T47D (cell line): ENCODE measurements at regions not wholly inside any gene's neighbourhood (a gene's known extent, or its start where the extent isn't known, plus 50 kb on each side); places are given as distances from the start of the nearest gene placed in this dataset.
"Not testable (repeated sequence)": the region's sequence is repeated elsewhere in the genome, so short reads cannot be mapped to it uniquely, and the experiment has no call there.

ENCODE experiments used
- DNase-seq, 2 experiments: peaks; one replicate each; pipeline versions ENCODE4 v3.0.0 to v3.0.0-alpha.2; 2011 to 2012; ENCODE audit warnings: low read depth in 1 of 2, low spot score in 1 of 2
- JUND ChIP-seq: IDR thresholded peaks from 2 replicates; pipeline ENCODE4 v1.6.1; 2012; ENCODE audit warnings: low read depth
- in situ Hi-C: cut with HindIII; loops from 2 replicates; pipeline ENCODE4 v1.10.0; 2016; ENCODE audit warnings: low sequenced_read_pairs, low pct_unique_long_range_greater_than_20kb

GRCh38 chr20:43358811-43359210, 98.9 kb upstream of the SRSF6 start:
- in situ Hi-C loops = no loop called here
- TF ChIP-seq JUND = no peak
- DNase-seq = no peak

DNA sequence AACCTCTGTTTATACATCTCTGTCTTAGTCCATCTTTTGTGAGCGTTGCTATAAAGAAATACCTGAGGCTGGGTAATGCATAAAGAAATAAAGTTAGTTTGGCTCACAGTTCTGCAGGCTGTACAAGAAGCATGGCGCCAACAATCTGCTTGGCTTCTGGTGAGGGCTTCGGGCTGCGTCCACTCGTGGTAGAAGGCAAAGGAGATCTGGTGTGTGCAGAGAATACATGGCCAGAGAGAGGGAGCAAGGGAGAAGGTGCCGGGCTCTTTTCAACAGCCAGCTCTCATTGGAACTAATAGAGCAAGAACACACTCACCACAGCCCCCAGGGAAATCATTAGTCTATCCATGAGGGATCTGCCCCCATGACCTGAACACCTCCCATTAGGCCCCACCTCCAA, 100.3 kb upstream of the SRSF6 start:
- in situ Hi-C loops = no loop called here
- no peak for DNase-seq
- TF ChIP-seq JUND = no peak

DNA sequence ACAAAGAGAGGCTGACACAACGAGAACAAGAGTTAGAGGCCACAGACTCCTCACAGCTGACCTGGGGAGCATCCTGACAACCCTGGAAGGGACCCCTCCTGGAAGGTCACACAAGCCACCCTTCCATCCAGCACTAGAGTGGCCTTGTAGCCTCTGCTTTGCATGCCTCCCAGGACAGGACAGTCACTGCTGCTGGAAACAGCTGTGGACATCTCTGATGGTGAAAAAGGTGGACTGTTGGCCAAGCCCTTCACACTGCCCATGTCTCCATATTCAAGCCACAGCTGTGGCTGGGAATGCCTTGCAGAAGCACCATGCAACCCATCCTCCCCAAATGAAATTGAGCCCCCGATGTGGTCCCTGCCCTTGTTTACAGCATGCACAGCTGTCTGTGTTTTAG, 102.1 kb upstream of the SRSF6 start:
- TF ChIP-seq JUND = no peak
- in situ Hi-C loops = no loop called here
- DNase-seq = no peak

- no peak for TF ChIP-seq JUND
- DNase-seq = no peak
- in situ Hi-C loops = no loop called here
These were observed 104.7 kb upstream of the SRSF6 start for GRCh38 chr20:43352996-43353395.

DNA sequence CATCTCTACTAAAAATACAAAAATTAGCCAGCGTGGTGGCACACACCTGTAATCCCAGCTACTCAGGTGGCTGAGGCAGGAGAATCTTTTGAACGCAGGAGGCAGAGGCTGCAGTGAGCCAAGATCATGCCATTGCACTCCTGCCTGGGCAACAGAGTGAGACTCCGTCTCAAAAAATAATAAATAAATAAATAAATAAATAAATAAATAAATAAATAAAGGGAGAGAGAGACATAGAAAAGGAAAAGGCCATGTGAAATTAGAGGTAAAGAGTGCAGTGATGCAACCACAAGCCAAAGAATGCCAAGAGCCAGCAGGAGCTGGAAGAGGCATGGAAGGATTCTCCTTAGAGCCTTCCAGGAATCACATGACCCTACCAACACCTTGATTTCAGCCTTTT, 107.0 kb upstream of the SRSF6 start:
- DNase-seq, in situ Hi-C loops: not testable (repeated sequence)

- in situ Hi-C loops = no loop called here
- DNase-seq = no peak
- TF ChIP-seq JUND = no peak
These were observed 107.9 kb upstream of the SRSF6 start for GRCh38 chr20:43349841-43350240.

DNA sequence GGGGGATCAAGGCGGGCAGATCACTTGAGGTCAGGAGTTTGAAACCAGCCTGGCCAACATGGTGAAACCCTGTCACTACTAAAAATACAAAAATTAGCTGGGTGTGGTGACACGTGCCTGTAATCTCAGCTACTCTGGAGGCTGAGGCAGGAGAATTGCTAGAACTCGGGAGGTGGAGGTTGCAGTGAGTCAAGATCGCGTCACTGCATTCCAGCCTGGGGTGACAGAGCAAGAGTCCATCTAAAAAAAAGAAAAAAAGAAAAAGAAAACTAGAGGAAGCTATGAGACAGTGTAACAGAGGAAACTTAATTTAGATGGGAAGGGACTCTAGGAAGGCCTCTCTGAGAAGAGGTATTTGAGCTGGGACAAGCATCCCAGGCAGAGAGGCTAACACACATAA, 109.9 kb upstream of the SRSF6 start:
- in situ Hi-C loops, DNase-seq: not testable (repeated sequence)

DNA sequence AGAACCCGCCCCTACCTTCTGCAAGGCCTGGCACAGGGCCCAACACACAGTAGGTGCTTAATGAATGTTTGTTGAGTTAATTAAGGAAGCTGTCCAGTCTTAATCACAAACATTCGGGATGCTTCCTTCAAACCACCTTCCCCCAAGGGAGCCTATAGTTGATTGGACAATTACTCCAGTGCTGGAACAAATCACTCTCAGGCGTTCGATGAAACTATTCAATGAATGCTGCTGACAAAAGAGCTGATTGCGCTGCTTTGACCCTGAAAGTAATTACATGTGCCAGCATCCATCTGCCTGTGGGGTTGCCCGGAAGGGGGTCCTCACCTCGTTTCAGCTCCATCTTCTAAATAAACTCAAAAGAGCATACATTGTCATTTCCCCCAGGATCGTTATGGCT, 112.0 kb upstream of the SRSF6 start:
- in situ Hi-C loops = no loop called here
- TF ChIP-seq JUND = no peak
- DNase-seq = no peak

DNA sequence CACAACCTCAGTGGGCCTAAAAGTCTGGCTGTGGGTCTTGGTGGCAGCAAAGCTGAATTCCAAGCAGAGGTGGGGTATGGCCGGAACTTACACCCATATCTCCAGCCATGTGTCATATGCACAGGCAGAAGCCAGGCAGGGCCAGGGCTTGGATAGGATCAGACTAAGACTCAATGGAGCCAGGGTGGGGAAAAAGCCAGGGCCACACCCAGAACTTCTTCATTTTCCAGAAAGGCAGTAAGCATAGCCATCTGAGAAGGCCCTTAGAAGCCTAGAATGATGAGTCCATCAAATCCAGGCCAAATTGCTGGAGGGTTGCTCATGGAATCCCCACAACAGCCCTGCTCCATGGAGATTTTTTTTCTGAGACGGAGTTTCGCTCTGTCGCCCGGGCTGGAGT, 116.2 kb upstream of the SRSF6 start:
- DNase-seq = no peak
- TF ChIP-seq JUND = no peak
- in situ Hi-C loops = no loop called here

GRCh38 chr20:43337036-43337435, 120.7 kb upstream of the SRSF6 start:
- DNase-seq = no peak
- TF ChIP-seq JUND = no peak
- in situ Hi-C loops = no loop called here

DNA sequence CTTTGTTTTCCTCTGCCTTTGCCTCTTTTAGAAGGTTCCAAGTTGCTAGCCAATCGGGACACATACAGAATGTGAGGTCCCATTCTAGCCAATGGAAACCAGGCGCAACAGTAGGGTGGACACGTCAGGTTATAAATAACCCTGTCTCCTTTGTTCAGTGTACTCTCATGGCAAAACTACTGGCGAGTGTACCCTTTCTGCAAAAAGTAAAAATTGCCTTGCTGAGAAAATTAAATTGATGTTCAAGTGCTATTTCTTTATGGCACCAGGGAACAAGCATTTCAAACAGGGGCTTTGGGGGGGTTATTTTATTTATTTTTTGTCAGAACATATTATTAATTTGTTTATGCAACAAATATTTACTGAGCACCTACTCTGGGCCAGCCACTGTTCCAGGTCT, 123.6 kb upstream of the SRSF6 start:
- no peak for DNase-seq
- in situ Hi-C loops = no loop called here
- TF ChIP-seq JUND = no peak

- in situ Hi-C loops = no loop called here
- no peak for DNase-seq
- TF ChIP-seq JUND = no peak
These were observed 125.8 kb upstream of the SRSF6 start for GRCh38 chr20:43331906-43332305.

DNA sequence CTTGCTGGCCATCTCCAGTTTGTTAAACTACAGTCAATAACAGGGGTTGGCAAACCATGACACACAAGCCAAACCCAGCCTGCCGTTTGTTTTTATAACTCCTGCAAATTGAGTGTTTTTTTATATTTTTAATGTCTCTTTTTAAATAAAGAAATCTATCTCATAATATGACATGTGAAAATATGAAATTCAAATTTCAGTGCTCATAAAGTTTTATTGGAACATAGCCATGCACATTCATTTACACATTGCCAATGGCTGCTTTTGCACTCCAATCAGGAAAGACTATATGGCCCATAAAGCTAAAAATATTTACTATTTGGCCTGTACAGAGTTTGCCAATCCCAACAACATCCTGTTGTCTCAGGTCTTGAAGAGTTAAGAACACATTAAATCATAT, 129.0 kb upstream of the SRSF6 start:
- DNase-seq = no peak
- no peak for TF ChIP-seq JUND
- in situ Hi-C loops = no loop called here

DNA sequence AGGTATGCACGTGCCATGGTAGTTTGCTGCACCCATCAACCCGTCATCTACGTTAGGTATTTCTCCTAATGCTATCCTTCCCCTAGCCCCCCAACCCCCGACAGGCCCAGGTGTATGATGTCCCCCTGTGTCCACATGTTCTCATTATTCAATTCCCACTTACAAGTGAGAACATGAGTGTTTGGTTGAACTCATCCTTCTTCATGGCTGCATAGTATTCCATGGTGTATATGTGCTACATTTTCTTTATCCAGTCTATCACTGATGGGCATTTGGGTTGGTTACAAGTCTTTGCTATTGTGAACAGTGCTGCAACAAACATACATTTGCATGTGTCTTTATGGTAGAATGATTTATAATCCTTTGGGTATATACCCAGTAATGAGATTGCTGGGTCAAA, 130.5 kb upstream of the SRSF6 start:
- DNase-seq, in situ Hi-C loops: not testable (repeated sequence)

- in situ Hi-C loops = no loop called here
- no peak for TF ChIP-seq JUND
These were observed 131.8 kb upstream of the SRSF6 start for GRCh38 chr20:43325926-43326325.

More at GRCh38 chr20:43325926-43326325, 131.8 kb upstream of the SRSF6 start:
- no peak for DNase-seq
